OCI-M2 (cell line): ENCODE measurements at regions not wholly inside any gene's neighbourhood (a gene's known extent, or its start where the extent isn't known, plus 50 kb on each side); places are given as distances from the start of the nearest gene placed in this dataset.

ENCODE experiments used
- DNase-seq: peaks from one replicate; lab custom pipeline; 2025; ENCODE audit not compliant: unreplicated experiment; lab: John Stamatoyannopoulos, UW

- DNase-seq, result no peak
Observed at GRCh38 chr5:40292006-40292405, 387.7 kb upstream of the PTGER4 start.

- DNase-seq, result no peak
Observed at GRCh38 chr5:40291338-40291737, 388.4 kb upstream of the PTGER4 start.

- DNase-seq, result no peak
Observed at GRCh38 chr5:40288800-40289485, 390.8 kb upstream of the PTGER4 start.

GRCh38 chr5:40284863-40285262 is 394.9 kb upstream of the PTGER4 start:
- DNase-seq, result no peak

- no peak for DNase-seq
Observed at GRCh38 chr5:40278881-40279280, 400.8 kb upstream of the PTGER4 start.

GRCh38 chr5:40277161-40277906 is 402.4 kb upstream of the PTGER4 start:
- DNase-seq, result no peak

- no peak for DNase-seq
Observed at GRCh38 chr5:40276426-40277102, 403.2 kb upstream of the PTGER4 start.

- no peak for DNase-seq
Observed at GRCh38 chr5:40274568-40274967, 405.1 kb upstream of the PTGER4 start.

- DNase-seq, result no peak
Observed at GRCh38 chr5:40273936-40274335, 405.8 kb upstream of the PTGER4 start.

GRCh38 chr5:40271476-40271875 is 408.2 kb upstream of the PTGER4 start:
- no peak for DNase-seq

GRCh38 chr5:40270274-40270845 is 409.4 kb upstream of the PTGER4 start:
- no peak for DNase-seq

- no peak for DNase-seq
Observed at GRCh38 chr5:40268088-40268487, 411.6 kb upstream of the PTGER4 start.

GRCh38 chr5:40266952-40267351 is 412.8 kb upstream of the PTGER4 start:
- DNase-seq, result no peak

- DNase-seq, result no peak
Observed at GRCh38 chr5:40261984-40262383, 417.7 kb upstream of the PTGER4 start.

GRCh38 chr5:40260361-40260760 is 419.4 kb upstream of the PTGER4 start:
- no peak for DNase-seq

GRCh38 chr5:40258222-40258621 is 421.5 kb upstream of the PTGER4 start:
- DNase-seq, result no peak

GRCh38 chr5:40240671-40241070 is 439.0 kb upstream of the PTGER4 start:
- no peak for DNase-seq

GRCh38 chr5:40240111-40240510 is 439.6 kb upstream of the PTGER4 start:
- DNase-seq, result no peak

GRCh38 chr5:40238066-40238745 is 441.5 kb upstream of the PTGER4 start:
- no peak for DNase-seq

- DNase-seq, result no peak
Observed at GRCh38 chr5:40235471-40236400, 444.0 kb upstream of the PTGER4 start.
